Epithelial cell of proximal tubule (primary cell): ENCODE measurements at regions not wholly inside any gene's neighbourhood (a gene's known extent, or its start where the extent isn't known, plus 50 kb on each side); places are given as distances from the start of the nearest gene placed in this dataset.

Experiments used
- DNase-seq: peaks from one replicate; pipeline ENCODE4 v3.0.0-alpha.2; 2011; ENCODE audit warnings: low read depth
- H3K4me3 ChIP-seq: 2 replicates; pipeline ENCODE4 v1.5.1; 2011; ENCODE audit warnings: low read depth, mild to moderate bottlenecking, low read length
- CTCF ChIP-seq: conservative IDR thresholded peaks from 2 replicates; pipeline ENCODE4 v1.5.1; 2012; ENCODE audit warnings: low read depth, mild to moderate bottlenecking, low read length

DNA sequence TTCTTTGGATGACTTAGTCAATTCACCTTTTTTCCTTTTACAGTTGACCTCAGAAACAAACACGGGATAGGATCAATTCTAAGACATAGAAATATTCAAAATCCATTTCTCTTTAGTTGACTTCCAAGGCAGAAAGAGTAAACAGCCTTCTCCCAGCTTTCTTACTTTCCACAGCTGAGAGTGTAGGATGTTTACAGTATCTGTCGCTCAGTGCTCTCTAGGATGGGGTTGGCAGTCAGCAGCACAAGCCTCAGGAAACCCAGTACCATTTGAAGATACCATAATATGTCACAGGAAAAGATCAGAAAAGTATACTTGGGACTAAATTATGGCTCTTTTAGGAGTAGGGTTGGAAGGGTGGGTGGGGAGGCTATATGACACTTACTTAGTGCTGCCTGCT lies 88.2 kb downstream of the OGFRL1 start:
- H3K4me3 ChIP-seq, result no peak overlapping the region
- TF ChIP-seq CTCF, result no peak
- no peak for DNase-seq

- H3K4me3 ChIP-seq, result no peak overlapping the region
- DNase-seq, result no peak
- no peak for TF ChIP-seq CTCF
These were observed 94.9 kb downstream of the OGFRL1 start for GRCh38 chr6:71383476-71383875.

DNA sequence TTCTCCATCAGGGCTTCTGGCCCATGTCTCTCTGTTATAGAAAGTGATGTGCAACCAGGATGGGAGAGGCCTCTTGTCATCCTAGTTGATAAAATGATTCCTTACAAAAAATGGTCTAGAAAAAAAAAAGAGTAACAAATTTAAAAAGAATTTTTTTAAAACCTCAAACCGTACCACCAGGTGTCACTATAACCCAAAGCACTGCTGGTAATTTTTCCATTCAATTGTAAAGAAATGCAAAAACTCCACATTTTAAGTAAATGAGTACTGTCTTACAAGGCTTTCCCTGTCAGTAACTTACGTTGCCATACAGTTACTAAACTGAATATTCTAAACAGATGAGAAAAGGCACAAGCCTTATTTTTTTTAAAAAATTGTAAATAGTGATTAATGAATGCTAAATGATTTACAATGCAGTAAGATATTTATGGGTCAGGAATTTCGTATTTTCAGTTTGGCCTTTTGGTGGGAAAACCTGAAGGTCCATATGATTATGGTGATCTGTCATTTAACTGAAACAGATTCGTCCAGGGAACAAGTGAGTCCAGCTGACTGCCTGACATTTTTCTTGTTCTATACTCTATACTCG lies 95.4 kb downstream of the OGFRL1 start:
- peak; percentile 58 for TF ChIP-seq CTCF
- DNase-seq, result no peak
- no peak overlapping the region for H3K4me3 ChIP-seq

GRCh38 chr6:71385111-71385822 lies 96.7 kb downstream of the OGFRL1 start:
- DNase-seq, result no peak
- H3K4me3 ChIP-seq, result no peak overlapping the region
- no peak for TF ChIP-seq CTCF

DNA sequence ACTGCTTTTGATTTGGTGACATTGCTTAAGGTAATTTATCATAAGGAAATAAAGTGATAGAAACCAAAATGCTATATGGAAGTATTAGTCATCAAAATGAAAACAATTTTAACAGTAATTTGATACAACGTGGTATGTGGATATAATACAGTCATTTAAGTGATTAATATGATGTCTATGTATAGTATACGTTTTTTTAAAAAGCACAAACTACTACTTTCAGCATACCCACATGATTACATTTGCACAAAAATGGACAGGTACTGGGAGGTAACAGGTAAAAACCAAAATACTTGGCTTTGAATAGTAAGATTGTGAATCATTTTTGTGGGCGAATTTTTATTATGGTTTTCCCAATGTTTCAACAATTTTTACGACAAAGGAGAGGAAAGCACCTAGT lies 97.6 kb downstream of the OGFRL1 start:
- no peak for DNase-seq
- TF ChIP-seq CTCF, result no peak
- no peak overlapping the region for H3K4me3 ChIP-seq

- H3K4me3 ChIP-seq, result no peak overlapping the region
- no peak for DNase-seq
- TF ChIP-seq CTCF, result no peak
These were observed 98.6 kb downstream of the OGFRL1 start for GRCh38 chr6:71387179-71387578.
